CD14-positive monocyte (primary cell): ENCODE measurements at regions not wholly inside any gene's neighbourhood (a gene's known extent, or its start where the extent isn't known, plus 50 kb on each side); places are given as distances from the start of the nearest gene placed in this dataset.

Source experiments
- DNase-seq, 3 donors: peaks; one replicate each; pipeline ENCODE4 v3.0.0-alpha.2; 2011 to 2022
- H2AFZ ChIP-seq: 2 replicates; pipeline ENCODE4 v1.6.0; 2012; ENCODE audit warnings: mild to moderate bottlenecking, low read depth, low read length, inconsistent platforms; ENCODE audit not compliant: insufficient read depth, poor library complexity, severe bottlenecking
- H3K27ac ChIP-seq, 2 donors: 1 replicate in 1 of 2; 2 replicates in 1 of 2; pipeline ENCODE4 v1.5.1; 2012 to 2013; ENCODE audit warnings: low read length in 2 of 2, control low read depth in 1 of 2, inconsistent platforms in 1 of 2, low read depth in 1 of 2, mild to moderate bottlenecking in 1 of 2
- H3K27me3 ChIP-seq, 2 donors: one replicate each; pipeline versions ENCODE4 v1.6.0 to v1.6.1; 2011 to 2013; ENCODE audit warnings: low read length in 2 of 2; ENCODE audit not compliant: control insufficient read depth in 2 of 2, insufficient read depth in 2 of 2
- H3K36me3 ChIP-seq, 2 donors: replicated peaks in 1 of 2; 1 replicate in 1 of 2; 2 replicates in 1 of 2; pipeline versions ENCODE4 v1.5.1 to v1.6.1; 2012 to 2013; ENCODE audit warnings: low read length in 2 of 2, control low read depth in 1 of 2, inconsistent platforms in 1 of 2, mild to moderate bottlenecking in 1 of 2; ENCODE audit not compliant: insufficient read depth in 2 of 2, control insufficient read depth in 1 of 2
- H3K4me1 ChIP-seq, 2 donors: 1 replicate in 1 of 2; 2 replicates in 1 of 2; pipeline versions ENCODE4 v1.5.1 to v1.6.1; 2012 to 2013; ENCODE audit warnings: low read length in 2 of 2, control low read depth in 1 of 2, inconsistent platforms in 1 of 2, mild to moderate bottlenecking in 1 of 2, moderate library complexity in 1 of 2; ENCODE audit not compliant: insufficient read depth in 2 of 2, control insufficient read depth in 1 of 2
- H3K4me2 ChIP-seq: replicated peaks from 2 replicates; pipeline ENCODE3; 2012; ENCODE audit warnings: low read length, moderate library complexity, mild to moderate bottlenecking; ENCODE audit not compliant: poor library complexity, severe bottlenecking; ENCODE audit errors: extremely low read depth
- H3K4me3 ChIP-seq, 3 experiments: fragments of 200-600 bp in 1 of 3; sonication (generic) in 1 of 3; replicated peaks in 1 of 3; 1 replicate in 2 of 3; 2 replicates in 1 of 3; pipeline ENCODE4 v1.5.1; 2011 to 2013; ENCODE audit warnings: low read length in 3 of 3, mild to moderate bottlenecking in 3 of 3, control low read depth in 2 of 3, low read depth in 2 of 3, inconsistent platforms in 1 of 3, moderate library complexity in 1 of 3
- H3K79me2 ChIP-seq: 2 replicates; pipeline ENCODE4 v1.6.0; 2012; ENCODE audit warnings: mild to moderate bottlenecking, control low read depth, inconsistent platforms, low read length, moderate library complexity; ENCODE audit not compliant: insufficient read depth
- H3K9ac ChIP-seq: 2 replicates; pipeline ENCODE4 v1.6.0; 2017; ENCODE audit warnings: low read length, mild to moderate bottlenecking; ENCODE audit not compliant: insufficient read depth, poor library complexity, severe bottlenecking
- H3K9me3 ChIP-seq, 2 donors: replicated peaks in 1 of 2; 1 replicate in 1 of 2; 2 replicates in 1 of 2; pipeline versions ENCODE4 v1.5.1 to v1.6.1; 2012 to 2013; ENCODE audit warnings: low read length in 2 of 2, control low read depth in 1 of 2; ENCODE audit not compliant: control insufficient read depth in 1 of 2, insufficient read depth in 1 of 2
- H4K20me1 ChIP-seq: 2 replicates; pipeline ENCODE4 v1.6.0; 2012; ENCODE audit warnings: mild to moderate bottlenecking, low read length, control low read depth, moderate library complexity; ENCODE audit not compliant: insufficient read depth
- H3K27ac Mint-ChIP-seq, 7 donors: one replicate each; pipeline ENCODE4 v1.8.0; 2020; ENCODE audit warnings: mild to moderate bottlenecking in 7 of 7, mixed read lengths in 7 of 7, moderate library complexity in 6 of 7, inconsistent platforms in 2 of 7
- H3K27me3 Mint-ChIP-seq, 3 donors: one replicate each; pipeline ENCODE4 v1.8.0; 2021 to 2022; ENCODE audit warnings: low read depth in 3 of 3, mild to moderate bottlenecking in 3 of 3, mixed read lengths in 3 of 3, moderate library complexity in 3 of 3, inconsistent platforms in 1 of 3
- H3K36me3 Mint-ChIP-seq, 2 donors: one replicate each; pipeline ENCODE4 v1.8.0; 2020; ENCODE audit warnings: mixed read lengths in 2 of 2, inconsistent platforms in 1 of 2, mild to moderate bottlenecking in 1 of 2
- H3K4me1 Mint-ChIP-seq: one replicate; pipeline ENCODE4 v1.8.0; 2020; ENCODE audit warnings: mild to moderate bottlenecking, mixed read lengths
- H3K4me3 Mint-ChIP-seq, 2 donors: one replicate each; pipeline ENCODE4 v1.8.0; 2020; ENCODE audit warnings: mild to moderate bottlenecking in 2 of 2, mixed read lengths in 2 of 2, moderate library complexity in 1 of 2
- H3K9me3 Mint-ChIP-seq, 7 donors: one replicate each; pipeline ENCODE4 v1.8.0; 2020 to 2022; ENCODE audit warnings: mixed read lengths in 7 of 7, mild to moderate bottlenecking in 6 of 7, moderate library complexity in 6 of 7, inconsistent platforms in 2 of 7
- WGBS: methylation state at CpG from one replicate; pipeline ENCODE4 v1.1.5; 2013; ENCODE audit warnings: missing lambda C conversion rate; ENCODE audit not compliant: insufficient coverage; 5-methylcytosine and 5-hydroxymethylcytosine counted together
- intact Hi-C, 2 donors: fragments of 100-400 bp; cut with micrococcal nuclease; formaldehyde crosslinking; loops; one replicate each; pipeline versions ENCODE4 v1.15.0 to v1.15.1; 2023
- TF ChIP-seq, protein P1 (sequence below): fragments of 200-600 bp; IDR thresholded peaks from one replicate; pipeline ENCODE4 v1.8.0; 2022; ENCODE audit warnings: antibody characterized with exemption, mild to moderate bottlenecking

DNA sequence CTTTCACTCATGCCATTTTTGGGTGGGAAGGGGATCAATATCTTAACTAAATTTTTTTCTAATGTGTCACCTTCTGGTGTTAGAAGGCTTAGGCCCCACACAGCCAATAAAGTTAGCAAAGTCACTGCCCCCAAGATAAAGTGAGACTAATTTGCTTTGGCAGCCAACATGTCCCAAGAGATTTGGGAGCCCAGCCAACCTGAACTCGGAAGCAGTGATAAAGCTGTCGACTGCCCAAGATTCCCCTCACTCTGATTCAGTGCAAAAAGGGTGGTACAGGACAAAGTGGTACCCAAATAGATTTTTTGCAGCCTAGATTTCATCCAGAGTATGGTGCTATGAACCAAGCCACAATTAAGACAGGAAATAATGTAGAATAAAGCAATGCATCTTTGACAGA lies 572.5 kb upstream of the ARRDC3 start:
- Histone ChIP-seq H3K4me2 (no peak overlapping the region), H3K4me3 (no peak overlapping the region), H3K27ac (no peak overlapping the region), H3K4me1 (no peaks in the 10 kb centered on the region), H3K79me2 (no peaks in the 10 kb centered on the region), H2AFZ (no peak overlapping the region), H3K9me3 (no peaks in the 10 kb centered on the region), H4K20me1 (no peaks in the 10 kb centered on the region), H3K27me3 (no peaks in the 10 kb centered on the region), H3K9ac (no peak overlapping the region), H3K36me3 (no peaks in the 10 kb centered on the region)
- H3K27ac Mint-ChIP-seq: no peak overlapping the region
- 83% methylated on average over 1 of the region's 2 CpGs for WGBS
- intact Hi-C loops: no loop called here
- no peaks in the 10 kb centered on the region for H3K27me3 Mint-ChIP-seq
- TF ChIP-seq, protein P1, sequence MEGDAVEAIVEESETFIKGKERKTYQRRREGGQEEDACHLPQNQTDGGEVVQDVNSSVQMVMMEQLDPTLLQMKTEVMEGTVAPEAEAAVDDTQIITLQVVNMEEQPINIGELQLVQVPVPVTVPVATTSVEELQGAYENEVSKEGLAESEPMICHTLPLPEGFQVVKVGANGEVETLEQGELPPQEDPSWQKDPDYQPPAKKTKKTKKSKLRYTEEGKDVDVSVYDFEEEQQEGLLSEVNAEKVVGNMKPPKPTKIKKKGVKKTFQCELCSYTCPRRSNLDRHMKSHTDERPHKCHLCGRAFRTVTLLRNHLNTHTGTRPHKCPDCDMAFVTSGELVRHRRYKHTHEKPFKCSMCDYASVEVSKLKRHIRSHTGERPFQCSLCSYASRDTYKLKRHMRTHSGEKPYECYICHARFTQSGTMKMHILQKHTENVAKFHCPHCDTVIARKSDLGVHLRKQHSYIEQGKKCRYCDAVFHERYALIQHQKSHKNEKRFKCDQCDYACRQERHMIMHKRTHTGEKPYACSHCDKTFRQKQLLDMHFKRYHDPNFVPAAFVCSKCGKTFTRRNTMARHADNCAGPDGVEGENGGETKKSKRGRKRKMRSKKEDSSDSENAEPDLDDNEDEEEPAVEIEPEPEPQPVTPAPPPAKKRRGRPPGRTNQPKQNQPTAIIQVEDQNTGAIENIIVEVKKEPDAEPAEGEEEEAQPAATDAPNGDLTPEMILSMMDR: no peak
- no peak for DNase-seq
- H3K4me3 Mint-ChIP-seq: no peak overlapping the region
- no peaks in the 10 kb centered on the region for H3K4me1 Mint-ChIP-seq
- H3K36me3 Mint-ChIP-seq: no peaks in the 10 kb centered on the region
- no peaks in the 10 kb centered on the region for H3K9me3 Mint-ChIP-seq

- Histone ChIP-seq H3K27me3 (no peaks in the 10 kb centered on the region), H3K27ac (no peak overlapping the region), H3K4me1 (no peaks in the 10 kb centered on the region), H3K9ac (no peak overlapping the region), H3K79me2 (no peaks in the 10 kb centered on the region), H3K36me3 (no peaks in the 10 kb centered on the region), H3K4me3 (no peak overlapping the region), H2AFZ (no peak overlapping the region), H3K9me3 (no peaks in the 10 kb centered on the region), H4K20me1 (no peaks in the 10 kb centered on the region), H3K4me2 (no peak overlapping the region)
- TF ChIP-seq, protein P1: no peak
- no peaks in the 10 kb centered on the region for H3K27me3 Mint-ChIP-seq
- intact Hi-C loops: no loop called here
- no peaks in the 10 kb centered on the region for H3K36me3 Mint-ChIP-seq
- H3K4me1 Mint-ChIP-seq: no peaks in the 10 kb centered on the region
- H3K27ac Mint-ChIP-seq: no peak overlapping the region
- no peaks in the 10 kb centered on the region for H3K9me3 Mint-ChIP-seq
- no peak for DNase-seq
- H3K4me3 Mint-ChIP-seq: no peak overlapping the region
Measured at GRCh38 chr5:91954136-91954535, 571.0 kb upstream of the ARRDC3 start.
